ENCODE measurements at regions not wholly inside any gene's neighbourhood (a gene's known extent, or its start where the extent isn't known, plus 50 kb on each side); places are given as distances from the start of the nearest gene placed in this dataset.

- no peak for TF ChIP-seq EZH2phosphoT487 (IDR thresholded peaks at IDR 0.05; ENCODE audit: borderline replicate concordance, low read depth, low read length)
- TF ChIP-seq CTCF (conservative IDR thresholded peaks at IDR 0.05; ENCODE audit: low read length) = no peak
Measured at GRCh38 chr4:154691229-154691628, 52.6 kb upstream of the LRAT start.
